ENCODE measurements at regions not wholly inside any gene's neighbourhood (a gene's known extent, or its start where the extent isn't known, plus 50 kb on each side); places are given as distances from the start of the nearest gene placed in this dataset.

DNA sequence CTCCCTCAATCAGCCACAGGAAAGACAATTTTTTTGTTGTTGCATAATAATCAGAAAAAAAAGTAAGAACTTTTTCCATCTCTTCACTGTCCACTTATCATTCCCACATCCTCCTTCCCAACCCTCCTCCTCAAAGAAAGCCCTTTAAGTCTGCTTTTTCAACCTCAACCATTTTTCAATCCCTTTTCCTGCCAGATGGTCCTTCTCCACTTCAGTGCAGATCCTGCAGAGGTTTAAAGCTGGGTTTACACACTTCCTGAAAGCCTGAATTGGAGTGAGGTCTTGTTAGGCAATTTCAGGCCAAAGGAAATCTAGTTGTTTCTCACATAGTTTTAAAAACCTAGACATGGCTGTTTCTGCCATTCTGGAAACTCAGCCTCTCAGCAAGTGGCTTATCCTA, 78.3 kb downstream of the RPL27A start:
- H3K9me3 ChIP-seq (ENCODE audit: insufficient read depth, low read depth, low read length), result no peaks in the 10 kb centered on the region
- no peaks in the 10 kb centered on the region for H3F3A ChIP-seq (ENCODE audit: low read depth)
- TF ChIP-seq, protein P1, sequence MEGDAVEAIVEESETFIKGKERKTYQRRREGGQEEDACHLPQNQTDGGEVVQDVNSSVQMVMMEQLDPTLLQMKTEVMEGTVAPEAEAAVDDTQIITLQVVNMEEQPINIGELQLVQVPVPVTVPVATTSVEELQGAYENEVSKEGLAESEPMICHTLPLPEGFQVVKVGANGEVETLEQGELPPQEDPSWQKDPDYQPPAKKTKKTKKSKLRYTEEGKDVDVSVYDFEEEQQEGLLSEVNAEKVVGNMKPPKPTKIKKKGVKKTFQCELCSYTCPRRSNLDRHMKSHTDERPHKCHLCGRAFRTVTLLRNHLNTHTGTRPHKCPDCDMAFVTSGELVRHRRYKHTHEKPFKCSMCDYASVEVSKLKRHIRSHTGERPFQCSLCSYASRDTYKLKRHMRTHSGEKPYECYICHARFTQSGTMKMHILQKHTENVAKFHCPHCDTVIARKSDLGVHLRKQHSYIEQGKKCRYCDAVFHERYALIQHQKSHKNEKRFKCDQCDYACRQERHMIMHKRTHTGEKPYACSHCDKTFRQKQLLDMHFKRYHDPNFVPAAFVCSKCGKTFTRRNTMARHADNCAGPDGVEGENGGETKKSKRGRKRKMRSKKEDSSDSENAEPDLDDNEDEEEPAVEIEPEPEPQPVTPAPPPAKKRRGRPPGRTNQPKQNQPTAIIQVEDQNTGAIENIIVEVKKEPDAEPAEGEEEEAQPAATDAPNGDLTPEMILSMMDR (conservative IDR thresholded peaks at IDR 0.05; ENCODE audit: low read length), result no peak
- no peak for TF ChIP-seq EZH2phosphoT487 (IDR thresholded peaks at IDR 0.05; ENCODE audit: borderline replicate concordance)
- H3K36me3 ChIP-seq (ENCODE audit: insufficient read depth, low read length), result no peaks in the 10 kb centered on the region
- H3K9ac ChIP-seq (ENCODE audit: low read depth, low read length, poor library complexity, severe bottlenecking), result no peak overlapping the region
- peaks cover 6% of the 10 kb centered on the region for H3K4me1 ChIP-seq (ENCODE audit: insufficient read depth, low read length, poor library complexity, severe bottlenecking)
- H3K9me2 ChIP-seq (replicated peaks; ENCODE audit: low read depth, low read length), result no peaks in the 10 kb centered on the region
- H3K27me3 ChIP-seq (ENCODE audit: insufficient read depth, low read length, poor library complexity, severe bottlenecking), result no peaks in the 10 kb centered on the region
- H4K20me1 ChIP-seq (ENCODE audit: insufficient read depth, low read length, poor library complexity, severe bottlenecking), result no peaks in the 10 kb centered on the region
- H3K4me2 ChIP-seq (ENCODE audit: low read depth, low read length, poor library complexity, severe bottlenecking), result no peak overlapping the region
- no peaks in the 10 kb centered on the region for H3K79me2 ChIP-seq (ENCODE audit: insufficient read depth, low read length)
- H3K4me3 ChIP-seq (ENCODE audit: low read length, poor library complexity, severe bottlenecking), result no peak overlapping the region
- no peak overlapping the region for H2AFZ ChIP-seq (ENCODE audit: low read length)

DNA sequence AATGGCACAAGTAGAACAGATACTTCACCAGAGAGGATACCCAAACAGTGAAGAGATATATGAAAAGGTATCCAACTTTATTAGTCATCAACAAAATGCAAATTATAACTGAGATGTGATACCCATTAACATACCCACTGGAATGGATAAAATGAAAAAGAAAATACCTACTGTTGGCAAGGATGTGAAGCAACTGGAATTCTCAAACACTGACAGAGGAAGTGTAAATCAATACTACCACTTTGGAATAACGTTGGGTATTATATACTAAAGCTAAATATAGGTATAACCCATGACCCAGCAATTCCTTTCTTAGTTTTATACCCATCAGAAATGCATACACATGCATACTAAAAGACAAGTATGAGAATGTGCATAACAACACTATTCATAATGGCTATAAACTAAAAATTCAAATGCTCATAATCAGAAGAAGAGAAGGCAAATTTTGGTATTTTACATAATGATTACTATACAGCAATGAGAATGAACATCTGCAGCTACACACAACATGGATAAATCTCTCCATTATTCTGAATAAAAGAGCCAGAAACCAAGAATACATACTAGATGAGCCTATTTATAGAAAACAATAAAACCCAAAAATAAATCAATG, 80.6 kb downstream of the RPL27A start:
- no peaks in the 10 kb centered on the region for H3K79me2 ChIP-seq (ENCODE audit: insufficient read depth, low read length)
- H3K4me1 ChIP-seq (ENCODE audit: insufficient read depth, low read length, poor library complexity, severe bottlenecking), result peaks cover 6% of the 10 kb centered on the region
- no peak overlapping the region for H3K4me3 ChIP-seq (ENCODE audit: low read length, poor library complexity, severe bottlenecking)
- no peaks in the 10 kb centered on the region for H4K20me1 ChIP-seq (ENCODE audit: insufficient read depth, low read length, poor library complexity, severe bottlenecking)
- H3K36me3 ChIP-seq (ENCODE audit: insufficient read depth, low read length), result no peaks in the 10 kb centered on the region
- no peaks in the 10 kb centered on the region for H3K9me3 ChIP-seq (ENCODE audit: insufficient read depth, low read depth, low read length)
- no peak overlapping the region for H2AFZ ChIP-seq (ENCODE audit: low read length)
- H3K9me2 ChIP-seq (replicated peaks; ENCODE audit: low read depth, low read length), result no peaks in the 10 kb centered on the region
- H3K9ac ChIP-seq (ENCODE audit: low read depth, low read length, poor library complexity, severe bottlenecking), result no peak overlapping the region
- TF ChIP-seq, protein P1 (conservative IDR thresholded peaks at IDR 0.05; ENCODE audit: low read length), result no peak
- no peak for TF ChIP-seq EZH2phosphoT487 (IDR thresholded peaks at IDR 0.05; ENCODE audit: borderline replicate concordance)
- no peaks in the 10 kb centered on the region for H3K27me3 ChIP-seq (ENCODE audit: insufficient read depth, low read length, poor library complexity, severe bottlenecking)
- no peaks in the 10 kb centered on the region for H3F3A ChIP-seq (ENCODE audit: low read depth)
- H3K4me2 ChIP-seq (ENCODE audit: low read depth, low read length, poor library complexity, severe bottlenecking), result no peak overlapping the region

DNA sequence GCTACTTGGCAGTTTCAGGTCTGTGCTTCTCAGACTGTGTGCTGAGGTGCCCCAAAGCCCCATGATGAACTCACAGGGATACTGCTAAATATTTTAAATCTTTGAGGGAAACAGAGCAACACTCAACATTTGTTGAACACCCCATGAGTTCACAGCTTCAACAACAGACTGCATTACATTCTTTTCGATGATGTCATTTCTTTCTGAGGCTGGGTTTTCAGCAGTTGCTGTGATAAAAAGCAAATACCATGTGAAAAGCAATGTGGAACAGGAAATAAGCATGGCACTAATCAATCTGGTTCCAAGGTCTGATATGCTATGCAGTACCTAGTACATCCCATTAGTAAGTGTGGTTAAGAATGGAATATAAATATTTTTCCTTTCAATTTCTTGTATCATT, 82.7 kb downstream of the RPL27A start:
- H3K27me3 ChIP-seq (ENCODE audit: insufficient read depth, low read length, poor library complexity, severe bottlenecking), result no peaks in the 10 kb centered on the region
- H3F3A ChIP-seq (ENCODE audit: low read depth), result no peaks in the 10 kb centered on the region
- H3K4me1 ChIP-seq (ENCODE audit: insufficient read depth, low read length, poor library complexity, severe bottlenecking), result no peaks in the 10 kb centered on the region
- no peaks in the 10 kb centered on the region for H3K79me2 ChIP-seq (ENCODE audit: insufficient read depth, low read length)
- no peak overlapping the region for H2AFZ ChIP-seq (ENCODE audit: low read length)
- H3K9me2 ChIP-seq (replicated peaks; ENCODE audit: low read depth, low read length), result no peaks in the 10 kb centered on the region
- H4K20me1 ChIP-seq (ENCODE audit: insufficient read depth, low read length, poor library complexity, severe bottlenecking), result no peaks in the 10 kb centered on the region
- no peak for TF ChIP-seq EZH2phosphoT487 (IDR thresholded peaks at IDR 0.05; ENCODE audit: borderline replicate concordance)
- TF ChIP-seq, protein P1 (conservative IDR thresholded peaks at IDR 0.05; ENCODE audit: low read length), result no peak
- no peak overlapping the region for H3K9ac ChIP-seq (ENCODE audit: low read depth, low read length, poor library complexity, severe bottlenecking)
- H3K4me2 ChIP-seq (ENCODE audit: low read depth, low read length, poor library complexity, severe bottlenecking), result no peak overlapping the region
- H3K4me3 ChIP-seq (ENCODE audit: low read length, poor library complexity, severe bottlenecking), result no peak overlapping the region
- no peaks in the 10 kb centered on the region for H3K36me3 ChIP-seq (ENCODE audit: insufficient read depth, low read length)
- H3K9me3 ChIP-seq (ENCODE audit: insufficient read depth, low read depth, low read length), result no peaks in the 10 kb centered on the region
